Hepatocyte (in vitro differentiated cells): ENCODE measurements at regions not wholly inside any gene's neighbourhood (a gene's known extent, or its start where the extent isn't known, plus 50 kb on each side); places are given as distances from the start of the nearest gene placed in this dataset.

ENCODE experiments used
- EZH2 ChIP-seq: fragments of 200-600 bp; sonication (generic); IDR thresholded peaks from 2 replicates; pipeline ENCODE4 v1.6.1; 2016; ENCODE audit warnings: antibody characterized with exemption, mild to moderate bottlenecking, borderline replicate concordance
- TF ChIP-seq, protein P1 (sequence below): fragments of 200-600 bp; sonication (generic); IDR thresholded peaks from 2 replicates; pipeline ENCODE4 v1.5.1; 2016; ENCODE audit warnings: antibody characterized with exemption, mild to moderate bottlenecking; ENCODE audit not compliant: poor library complexity

DNA sequence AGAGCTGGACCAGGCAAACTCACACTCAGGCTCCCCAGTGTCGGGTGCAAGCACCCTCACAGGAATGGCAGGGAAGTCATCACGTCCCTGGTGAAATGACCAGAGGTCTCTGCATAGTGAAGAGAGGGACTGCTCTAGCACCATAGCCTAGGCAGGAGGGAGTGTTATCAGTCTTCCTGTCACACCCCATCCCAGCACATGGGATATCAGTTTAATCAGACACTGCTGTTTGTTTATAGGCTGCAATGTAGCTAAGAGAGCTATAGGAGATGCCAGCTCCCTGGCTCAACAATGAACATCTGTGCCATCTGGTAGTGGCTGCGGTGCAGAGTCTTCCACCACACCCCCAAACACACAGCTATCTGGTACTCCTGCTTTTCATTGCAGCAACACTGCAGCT lies 776.6 kb downstream of the ZNF385D start:
- TF ChIP-seq, protein P1, sequence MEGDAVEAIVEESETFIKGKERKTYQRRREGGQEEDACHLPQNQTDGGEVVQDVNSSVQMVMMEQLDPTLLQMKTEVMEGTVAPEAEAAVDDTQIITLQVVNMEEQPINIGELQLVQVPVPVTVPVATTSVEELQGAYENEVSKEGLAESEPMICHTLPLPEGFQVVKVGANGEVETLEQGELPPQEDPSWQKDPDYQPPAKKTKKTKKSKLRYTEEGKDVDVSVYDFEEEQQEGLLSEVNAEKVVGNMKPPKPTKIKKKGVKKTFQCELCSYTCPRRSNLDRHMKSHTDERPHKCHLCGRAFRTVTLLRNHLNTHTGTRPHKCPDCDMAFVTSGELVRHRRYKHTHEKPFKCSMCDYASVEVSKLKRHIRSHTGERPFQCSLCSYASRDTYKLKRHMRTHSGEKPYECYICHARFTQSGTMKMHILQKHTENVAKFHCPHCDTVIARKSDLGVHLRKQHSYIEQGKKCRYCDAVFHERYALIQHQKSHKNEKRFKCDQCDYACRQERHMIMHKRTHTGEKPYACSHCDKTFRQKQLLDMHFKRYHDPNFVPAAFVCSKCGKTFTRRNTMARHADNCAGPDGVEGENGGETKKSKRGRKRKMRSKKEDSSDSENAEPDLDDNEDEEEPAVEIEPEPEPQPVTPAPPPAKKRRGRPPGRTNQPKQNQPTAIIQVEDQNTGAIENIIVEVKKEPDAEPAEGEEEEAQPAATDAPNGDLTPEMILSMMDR, result no peak
- TF ChIP-seq EZH2, result no peak
